Lower lobe of right lung (tissue), 2 donors: ENCODE measurements at regions not wholly inside any gene's neighbourhood (a gene's known extent, or its start where the extent isn't known, plus 50 kb on each side); places are given as distances from the start of the nearest gene placed in this dataset.

Experiments used
- ATAC-seq, 2 donors: fragments of 200-7000 bp; cut with Tn5 transposase; one replicate each; pipeline ENCODE4 v1.9.1; 2020 to 2022; ENCODE audit warnings: mild to moderate bottlenecking in 2 of 2, moderate library complexity in 2 of 2
- DNase-seq: peaks from one replicate; pipeline ENCODE4 v3.0.0-alpha.2; 2020
- H3K27ac ChIP-seq: fragments of 200-600 bp; one replicate; pipeline ENCODE4 v1.8.0; 2022
- H3K27me3 ChIP-seq: fragments of 200-600 bp; one replicate; pipeline ENCODE4 v1.8.0; 2022; ENCODE audit warnings: low read depth
- H3K36me3 ChIP-seq: fragments of 200-600 bp; one replicate; pipeline ENCODE4 v1.8.0; 2022; ENCODE audit warnings: mild to moderate bottlenecking
- H3K4me1 ChIP-seq: fragments of 200-600 bp; one replicate; pipeline ENCODE4 v1.8.0; 2022
- H3K4me3 ChIP-seq: fragments of 200-600 bp; one replicate; pipeline ENCODE4 v1.8.0; 2022; ENCODE audit warnings: mild to moderate bottlenecking
- H3K9me3 ChIP-seq: fragments of 200-600 bp; one replicate; pipeline ENCODE4 v1.8.0; 2022
- intact Hi-C: fragments of 100-400 bp; cut with DNase I; formaldehyde crosslinking; loops from one replicate; pipeline ENCODE4 v1.11.0; 2022
- TF ChIP-seq, protein P1 (sequence below): fragments of 200-600 bp; IDR thresholded peaks from one replicate; pipeline ENCODE4 v1.8.0; 2022; ENCODE audit warnings: antibody characterized with exemption, mild to moderate bottlenecking
- donor health status: DM: no; HTN: yes; CAD: no; lungs with severe emphysema.

DNA sequence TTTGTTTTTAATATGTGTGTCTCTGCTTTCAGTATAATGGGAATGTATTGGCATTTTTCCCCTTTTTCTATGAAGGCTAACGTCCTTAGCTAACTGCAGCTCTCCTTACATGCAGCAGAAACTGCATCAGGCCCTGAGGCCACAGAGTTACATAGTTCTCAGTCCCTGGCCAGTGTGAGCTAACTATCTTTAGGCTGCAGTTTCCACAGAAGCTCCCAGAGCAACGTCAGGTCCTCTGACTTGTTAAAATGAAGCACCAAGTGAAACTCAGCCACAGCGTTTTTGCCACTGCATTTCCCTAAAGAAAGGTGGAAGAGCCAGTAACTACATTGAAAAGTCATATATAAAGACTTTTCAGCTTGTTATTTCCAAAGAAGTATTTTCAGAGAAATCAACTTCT lies 244.7 kb downstream of the CBLN4 start:
- intact Hi-C loops: no loop called here
- DNase-seq (no peak), ATAC-seq (no peak)
- Histone ChIP-seq H3K4me1 (no peaks in the 10 kb centered on the region), H3K27me3 (no peaks in the 10 kb centered on the region), H3K36me3 (no peaks in the 10 kb centered on the region), H3K4me3 (no peak overlapping the region), H3K27ac (no peak overlapping the region), H3K9me3 (no peaks in the 10 kb centered on the region)
- TF ChIP-seq, protein P1, sequence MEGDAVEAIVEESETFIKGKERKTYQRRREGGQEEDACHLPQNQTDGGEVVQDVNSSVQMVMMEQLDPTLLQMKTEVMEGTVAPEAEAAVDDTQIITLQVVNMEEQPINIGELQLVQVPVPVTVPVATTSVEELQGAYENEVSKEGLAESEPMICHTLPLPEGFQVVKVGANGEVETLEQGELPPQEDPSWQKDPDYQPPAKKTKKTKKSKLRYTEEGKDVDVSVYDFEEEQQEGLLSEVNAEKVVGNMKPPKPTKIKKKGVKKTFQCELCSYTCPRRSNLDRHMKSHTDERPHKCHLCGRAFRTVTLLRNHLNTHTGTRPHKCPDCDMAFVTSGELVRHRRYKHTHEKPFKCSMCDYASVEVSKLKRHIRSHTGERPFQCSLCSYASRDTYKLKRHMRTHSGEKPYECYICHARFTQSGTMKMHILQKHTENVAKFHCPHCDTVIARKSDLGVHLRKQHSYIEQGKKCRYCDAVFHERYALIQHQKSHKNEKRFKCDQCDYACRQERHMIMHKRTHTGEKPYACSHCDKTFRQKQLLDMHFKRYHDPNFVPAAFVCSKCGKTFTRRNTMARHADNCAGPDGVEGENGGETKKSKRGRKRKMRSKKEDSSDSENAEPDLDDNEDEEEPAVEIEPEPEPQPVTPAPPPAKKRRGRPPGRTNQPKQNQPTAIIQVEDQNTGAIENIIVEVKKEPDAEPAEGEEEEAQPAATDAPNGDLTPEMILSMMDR: no peak

DNA sequence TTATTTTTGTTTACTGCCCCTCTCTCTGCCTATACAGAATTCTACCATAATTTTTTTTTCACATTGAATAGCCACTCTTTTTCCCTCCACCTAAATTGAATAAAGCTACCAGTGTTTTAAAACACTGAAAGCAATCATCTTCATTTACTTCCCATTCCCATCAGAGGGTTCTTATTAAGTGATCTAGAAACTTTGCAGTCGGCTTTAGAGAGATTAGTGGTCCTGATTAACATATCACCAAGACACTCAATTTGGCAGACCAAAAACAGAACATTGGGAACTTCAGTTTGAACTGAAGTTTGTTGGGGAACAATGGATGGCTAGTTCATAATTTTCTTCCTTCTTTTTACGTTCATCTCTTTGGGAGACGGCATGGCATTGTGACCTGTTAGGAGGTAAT lies 249.5 kb downstream of the CBLN4 start:
- Histone ChIP-seq H3K36me3 (no peaks in the 10 kb centered on the region), H3K9me3 (no peaks in the 10 kb centered on the region), H3K4me3 (no peak overlapping the region), H3K27me3 (no peaks in the 10 kb centered on the region), H3K27ac (no peak overlapping the region), H3K4me1 (no peaks in the 10 kb centered on the region)
- no peak for ATAC-seq
- TF ChIP-seq, protein P1: no peak
- intact Hi-C loops: no loop called here
- DNase-seq: no peak

DNA sequence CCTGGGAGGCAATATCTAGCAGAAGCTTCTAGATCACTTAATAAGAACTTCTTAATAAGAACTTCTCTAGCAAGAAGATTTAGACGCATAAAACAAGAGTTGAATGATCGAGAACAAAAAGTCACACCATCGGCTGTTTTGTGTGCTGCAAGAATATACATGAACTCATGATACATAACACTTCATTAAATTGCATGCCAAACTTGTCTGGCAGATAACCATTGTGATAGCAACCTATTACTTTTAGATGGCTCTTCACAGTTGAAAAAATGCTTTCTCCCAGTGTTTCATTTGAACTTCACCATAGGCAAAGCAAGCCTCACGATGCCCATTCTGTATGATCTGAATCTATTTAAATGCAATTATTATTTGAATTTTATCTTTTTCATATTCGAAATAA lies 249.9 kb downstream of the CBLN4 start:
- TF ChIP-seq, protein P1: no peak
- intact Hi-C loops: no loop called here
- H3K4me3 ChIP-seq: no peak overlapping the region
- DNase-seq (no peak), ATAC-seq (no peak)
- H3K27me3 ChIP-seq: no peaks in the 10 kb centered on the region
- H3K36me3 ChIP-seq: no peaks in the 10 kb centered on the region
- no peak overlapping the region for H3K27ac ChIP-seq
- H3K4me1 ChIP-seq: no peaks in the 10 kb centered on the region
- no peaks in the 10 kb centered on the region for H3K9me3 ChIP-seq

DNA sequence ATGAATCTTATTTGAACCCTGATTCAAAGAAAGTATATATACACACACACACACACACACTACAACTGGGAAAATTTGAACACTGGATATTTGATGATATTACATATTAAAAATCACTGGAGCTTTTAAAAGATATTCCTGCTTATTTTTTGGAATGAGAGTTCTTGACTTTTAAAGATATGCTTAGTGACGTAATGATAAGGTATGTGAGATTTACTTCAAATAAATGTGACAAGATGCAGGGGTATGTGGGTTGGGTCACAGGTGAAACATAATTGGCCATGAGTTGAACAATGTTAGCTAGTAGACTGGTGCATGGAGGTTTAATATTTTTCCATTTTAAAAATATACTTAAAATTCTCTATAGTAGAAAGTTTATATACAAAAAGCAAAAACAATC lies 258.6 kb downstream of the CBLN4 start:
- Histone ChIP-seq H3K9me3 (no peaks in the 10 kb centered on the region), H3K4me1 (no peaks in the 10 kb centered on the region), H3K4me3 (no peak overlapping the region), H3K27ac (no peak overlapping the region), H3K27me3 (no peaks in the 10 kb centered on the region), H3K36me3 (no peaks in the 10 kb centered on the region)
- DNase-seq (no peak), ATAC-seq (no peak)
- intact Hi-C loops: no loop called here
- TF ChIP-seq, protein P1: no peak

DNA sequence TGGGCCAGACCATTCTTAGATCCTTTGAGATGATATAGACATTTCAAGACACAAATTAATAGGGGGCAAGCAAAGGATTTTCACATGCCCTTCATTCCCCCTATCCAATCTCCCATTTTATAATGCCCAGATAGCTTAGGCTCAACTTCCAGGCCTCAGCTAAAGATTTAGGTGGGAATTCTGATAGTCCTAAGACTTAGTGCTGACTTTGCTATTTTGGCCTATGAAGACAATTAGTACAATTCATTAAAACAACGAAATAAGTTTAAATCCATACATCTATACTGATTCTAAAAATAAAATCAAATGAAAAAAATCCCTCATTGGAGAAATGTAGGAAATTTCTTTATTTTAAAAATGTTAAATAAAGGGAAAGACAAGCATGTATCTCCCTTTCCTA lies 259.5 kb downstream of the CBLN4 start:
- Histone ChIP-seq H3K9me3 (no peaks in the 10 kb centered on the region), H3K4me3 (no peak overlapping the region), H3K27ac (no peak overlapping the region), H3K36me3 (no peaks in the 10 kb centered on the region), H3K27me3 (no peaks in the 10 kb centered on the region), H3K4me1 (no peaks in the 10 kb centered on the region)
- intact Hi-C loops: no loop called here
- no peak for DNase-seq
- ATAC-seq: no peak
- TF ChIP-seq, protein P1: no peak

DNA sequence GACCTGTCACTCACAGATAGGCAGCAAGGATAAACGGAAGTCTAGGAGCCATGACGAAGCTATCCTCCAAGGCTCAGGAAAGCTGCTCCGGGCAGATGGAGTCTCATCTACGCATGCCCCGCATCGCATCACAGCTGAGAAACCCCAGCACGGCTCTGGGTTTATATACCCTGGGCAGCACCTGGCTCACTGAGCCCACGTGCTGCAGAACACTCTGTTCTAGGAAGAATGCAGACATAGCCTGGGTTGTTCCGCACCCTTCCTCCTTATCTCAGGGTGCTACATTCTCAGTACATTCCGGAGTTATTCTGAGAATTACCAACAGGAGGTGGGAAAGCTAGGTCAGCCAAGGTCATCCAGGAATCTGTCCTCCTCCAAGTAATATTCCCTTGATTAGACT lies 260.4 kb downstream of the CBLN4 start:
- Histone ChIP-seq H3K4me1 (no peaks in the 10 kb centered on the region), H3K9me3 (no peaks in the 10 kb centered on the region), H3K27me3 (no peaks in the 10 kb centered on the region), H3K27ac (no peak overlapping the region), H3K36me3 (no peaks in the 10 kb centered on the region), H3K4me3 (no peak overlapping the region)
- TF ChIP-seq, protein P1: no peak
- DNase-seq (no peak), ATAC-seq (no peak)
- intact Hi-C loops: no loop called here
